HG02840 (cell line): ENCODE measurements at regions not wholly inside any gene's neighbourhood (a gene's known extent, or its start where the extent isn't known, plus 50 kb on each side); places are given as distances from the start of the nearest gene placed in this dataset.

Source experiments
- ATAC-seq: cut with Tn5 transposase; IDR thresholded peaks from one replicate; pipeline ENCODE4 v1.9.1; 2021; ENCODE audit warnings: mild to moderate bottlenecking, moderate library complexity, moderate number of reproducible peaks; ENCODE audit not compliant: unreplicated experiment, low FRiP score

GRCh38 chr9:118336943-118337330 is 632.7 kb downstream of the TLR4 start:
- no peak for ATAC-seq

GRCh38 chr9:118360036-118360435 is 655.8 kb downstream of the TLR4 start:
- ATAC-seq = no peak

GRCh38 chr9:118362123-118362522 is 657.9 kb downstream of the TLR4 start:
- no peak for ATAC-seq

GRCh38 chr9:118362596-118362995 is 658.4 kb downstream of the TLR4 start:
- ATAC-seq = no peak

GRCh38 chr9:118364266-118365106 is 660.3 kb downstream of the TLR4 start:
- no peak for ATAC-seq

GRCh38 chr9:118366228-118366627 is 662.0 kb downstream of the TLR4 start:
- no peak for ATAC-seq

- ATAC-seq = no peak
These were observed 663.2 kb downstream of the TLR4 start for GRCh38 chr9:118367383-118367782.

- no peak for ATAC-seq
These were observed 680.4 kb downstream of the TLR4 start for GRCh38 chr9:118384531-118385100.

- no peak for ATAC-seq
These were observed 691.2 kb downstream of the TLR4 start for GRCh38 chr9:118395415-118395814.

- ATAC-seq = no peak
These were observed 697.3 kb downstream of the TLR4 start for GRCh38 chr9:118401546-118401945.

GRCh38 chr9:118414676-118415075 is 710.5 kb downstream of the TLR4 start:
- no peak for ATAC-seq

- no peak for ATAC-seq
These were observed 714.8 kb downstream of the TLR4 start for GRCh38 chr9:118418887-118419565.

GRCh38 chr9:118419676-118420075 is 715.5 kb downstream of the TLR4 start:
- ATAC-seq = no peak

- ATAC-seq = no peak
These were observed 718.3 kb downstream of the TLR4 start for GRCh38 chr9:118422508-118422907.

GRCh38 chr9:118423021-118423420 is 718.8 kb downstream of the TLR4 start:
- ATAC-seq = no peak

- no peak for ATAC-seq
These were observed 719.5 kb downstream of the TLR4 start for GRCh38 chr9:118423721-118424120.

GRCh38 chr9:118426772-118427171 is 722.6 kb downstream of the TLR4 start:
- ATAC-seq = no peak

GRCh38 chr9:118438810-118439209 is 734.6 kb downstream of the TLR4 start:
- no peak for ATAC-seq

GRCh38 chr9:118439441-118439840 is 735.2 kb downstream of the TLR4 start:
- ATAC-seq = no peak

- ATAC-seq = no peak
These were observed 740.2 kb downstream of the TLR4 start for GRCh38 chr9:118444403-118444802.

GRCh38 chr9:118446943-118447639 is 742.9 kb downstream of the TLR4 start:
- no peak for ATAC-seq
